Lung (tissue), 11 donors: ENCODE measurements at regions not wholly inside any gene's neighbourhood (a gene's known extent, or its start where the extent isn't known, plus 50 kb on each side); places are given as distances from the start of the nearest gene placed in this dataset.
"Not testable (repeated sequence)": the region's sequence is repeated elsewhere in the genome, so short reads cannot be mapped to it uniquely, and the experiment has no call there.

ENCODE experiments used
- ATAC-seq: fragments of 200-7000 bp; cut with Tn5 transposase; one replicate; pipeline ENCODE4 v1.9.1; 2020; ENCODE audit warnings: moderate number of reproducible peaks; ENCODE audit not compliant: insufficient read depth, low FRiP score
- DNase-seq, 3 donors: peaks; one replicate each; pipeline ENCODE4 v3.0.0-alpha.2; 2013 to 2017
- H3K27ac ChIP-seq, 2 donors: one replicate each; pipeline ENCODE4 v1.5.1; 2013; ENCODE audit warnings: mild to moderate bottlenecking in 2 of 2, moderate library complexity in 2 of 2, control low read depth in 1 of 2, inconsistent platforms in 1 of 2, low read depth in 1 of 2, low read length in 1 of 2
- H3K27me3 ChIP-seq, 3 donors: one replicate each; pipeline ENCODE4 v1.5.1; 2013; ENCODE audit warnings: low read length in 2 of 3; ENCODE audit not compliant: control insufficient read depth in 3 of 3, insufficient read depth in 3 of 3
- H3K36me3 ChIP-seq, 4 donors: one replicate each; pipeline ENCODE4 v1.5.1; 2013; ENCODE audit warnings: low read length in 4 of 4, mild to moderate bottlenecking in 1 of 4, moderate library complexity in 1 of 4; ENCODE audit not compliant: control insufficient read depth in 4 of 4, insufficient read depth in 4 of 4
- H3K4me1 ChIP-seq, 5 donors: one replicate each; pipeline ENCODE4 v1.5.1; 2013; ENCODE audit warnings: low read length in 5 of 5, mild to moderate bottlenecking in 2 of 5, moderate library complexity in 1 of 5; ENCODE audit not compliant: control insufficient read depth in 5 of 5, insufficient read depth in 5 of 5
- H3K4me3 ChIP-seq: one replicate; pipeline ENCODE4 v1.5.1; 2013; ENCODE audit warnings: mild to moderate bottlenecking, control low read depth, moderate library complexity
- H3K9ac ChIP-seq, 2 donors: one replicate each; pipeline ENCODE4 v1.5.1; 2013; ENCODE audit warnings: low read length in 2 of 2, control low read depth in 1 of 2; ENCODE audit not compliant: insufficient read depth in 1 of 2
- H3K9me3 ChIP-seq, 4 donors: one replicate each; pipeline ENCODE4 v1.5.1; 2013; ENCODE audit warnings: low read length in 3 of 4, mild to moderate bottlenecking in 1 of 4, moderate library complexity in 1 of 4; ENCODE audit not compliant: control insufficient read depth in 4 of 4, insufficient read depth in 3 of 4
- CTCF ChIP-seq: IDR thresholded peaks from 2 replicates; pipeline ENCODE4 v1.5.1; 2012; ENCODE audit warnings: mild to moderate bottlenecking; ENCODE audit errors: control extremely low read depth, extremely low read depth
- WGBS, 2 donors: extraction: QIAGEN DNeasy Blood & Tissue Kit; methylation state at CpG; one replicate each; pipeline ENCODE4 v1.1.7; 2013; 5-methylcytosine and 5-hydroxymethylcytosine counted together
- donor health status: control.
- donor health status: control.
- donor health status: Bipolar disorder and iron deficiency.
- donor health status: healthy.
- donor health status: DM: yes; HTN: yes; CAD: no.

GRCh38 chr15:20401058-20401457 lies 140.5 kb downstream of the GOLGA6L6 start:
- H3K27me3 ChIP-seq, H3K27ac ChIP-seq, H3K9ac ChIP-seq, H3K4me3 ChIP-seq, ATAC-seq, DNase-seq, H3K36me3 ChIP-seq, H3K4me1 ChIP-seq: not testable (repeated sequence)
- peaks cover 0 to 33% (median 11%) of the 10 kb centered on the region in 4 donors for H3K9me3 ChIP-seq
- 80 to 86% methylated on average over 3 of the region's 3 CpGs for WGBS, 2 donors

GRCh38 chr15:20398680-20399079 lies 142.9 kb downstream of the GOLGA6L6 start:
- not testable (repeated sequence) for ATAC-seq, H3K4me1 ChIP-seq, H3K27me3 ChIP-seq, H3K36me3 ChIP-seq, H3K4me3 ChIP-seq, DNase-seq, H3K27ac ChIP-seq, H3K9ac ChIP-seq
- WGBS, 2 donors = 73 to 88% methylated on average over 5 of the region's 5 CpGs
- peaks cover 0 to 25% (median 9%) of the 10 kb centered on the region in 4 donors for H3K9me3 ChIP-seq

- not testable (repeated sequence) for ATAC-seq, H3K27ac ChIP-seq, DNase-seq, H3K36me3 ChIP-seq, H3K4me1 ChIP-seq, H3K4me3 ChIP-seq, H3K9ac ChIP-seq, H3K27me3 ChIP-seq
- H3K9me3 ChIP-seq = peaks cover 0 to 37% (median 15%) of the 10 kb centered on the region in 4 donors
- WGBS, 2 donors = 23 to 37% methylated on average over 3 of the region's 3 CpGs
Observed at GRCh38 chr15:20388161-20388560, 153.4 kb downstream of the GOLGA6L6 start.

GRCh38 chr15:20386198-20386597 lies 155.4 kb downstream of the GOLGA6L6 start:
- Histone ChIP-seq H3K27me3 (no peaks in the 10 kb centered on the region), H3K27ac (no peak overlapping the region), H3K9me3 (peaks cover 0 to 37% (median 13%) of the 10 kb centered on the region in 4 donors), H3K9ac (no peak overlapping the region), H3K4me3 (no peak overlapping the region), H3K4me1 (no peaks in the 10 kb centered on the region), H3K36me3 (no peaks in the 10 kb centered on the region)
- TF ChIP-seq CTCF = no peak
- no peak for DNase-seq
- ATAC-seq = no peak

GRCh38 chr15:20380199-20380598 lies 161.4 kb downstream of the GOLGA6L6 start:
- H3K4me3 ChIP-seq, H3K9ac ChIP-seq, DNase-seq, H3K27ac ChIP-seq, H3K36me3 ChIP-seq, ATAC-seq, H3K4me1 ChIP-seq, H3K27me3 ChIP-seq: not testable (repeated sequence)
- peaks cover 0 to 21% (median 10%) of the 10 kb centered on the region in 4 donors for H3K9me3 ChIP-seq
- WGBS, 2 donors = 82 to 83% methylated on average over 5 of the region's 5 CpGs
